ENCODE measurements at regions not wholly inside any gene's neighbourhood (a gene's known extent, or its start where the extent isn't known, plus 50 kb on each side); places are given as distances from the start of the nearest gene placed in this dataset.

- TF ChIP-seq CTCF (conservative IDR thresholded peaks at IDR 0.05 in 1 of 2, IDR thresholded peaks at IDR 0.05 in 1 of 2; ENCODE audit: low read depth in 1 of 2, low read length in 2 of 2) = no peak
- no peak for TF ChIP-seq EZH2 (IDR thresholded peaks at IDR 0.05; ENCODE audit: low read length, missing control alignments)
Observed at GRCh38 chr9:78158286-78158685, 77.6 kb upstream of the CEP78 start.
